ENCODE measurements at regions not wholly inside any gene's neighbourhood (a gene's known extent, or its start where the extent isn't known, plus 50 kb on each side); places are given as distances from the start of the nearest gene placed in this dataset.
"Not testable (repeated sequence)": the region's sequence is repeated elsewhere in the genome, so short reads cannot be mapped to it uniquely, and the experiment has no call there.

DNA sequence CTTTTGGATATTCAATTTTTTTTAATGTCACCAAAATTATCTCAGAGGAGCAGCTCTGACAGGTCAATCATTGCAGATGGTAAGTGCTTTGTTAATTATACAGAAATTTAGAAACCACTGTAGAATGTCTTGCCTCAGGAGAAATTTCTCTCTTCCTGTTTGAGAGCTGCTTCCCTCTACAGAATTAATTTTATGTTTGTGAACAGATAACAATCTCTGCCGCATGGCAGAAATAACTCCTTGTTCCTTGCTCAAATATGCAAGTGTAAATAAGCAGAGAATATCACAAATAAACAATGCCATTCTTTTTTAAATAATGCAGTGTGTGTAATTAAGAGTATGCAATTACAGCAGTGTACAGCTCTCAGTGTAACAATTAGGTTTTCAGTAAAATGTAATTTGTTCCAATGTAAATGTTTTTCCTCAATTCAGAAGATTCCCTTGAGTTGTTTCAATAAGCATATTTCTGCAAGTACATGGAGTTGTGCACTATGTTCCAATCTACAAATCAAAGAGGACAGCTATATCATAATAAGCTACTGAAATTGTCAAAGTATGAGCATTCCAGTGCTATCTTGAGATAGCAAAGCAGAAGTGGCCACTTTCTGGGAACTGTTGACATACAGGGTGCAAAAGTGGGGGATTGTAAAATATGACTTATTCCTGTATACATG, 1012.8 kb downstream of the MAT2B start:
- Histone ChIP-seq H3K9me2 (replicated peaks; ENCODE audit: insufficient read depth, low read length) (no peaks in the 10 kb centered on the region), H4K20me1 (ENCODE audit: low read depth, low read length) (no peaks in the 10 kb centered on the region), H3K9me3 (ENCODE audit: insufficient read depth, low read length) (no peaks in the 10 kb centered on the region), H3K36me3 (ENCODE audit: low read length) (no peaks in the 10 kb centered on the region), H3K4me3 (ENCODE audit: insufficient read depth, low read length, poor library complexity, severe bottlenecking) (no peak overlapping the region), H3K27ac (ENCODE audit: low read depth, low read length) (no peak overlapping the region), H3K27me3 (ENCODE audit: low read length) (no peaks in the 10 kb centered on the region), H3F3A (ENCODE audit: insufficient read depth) (no peaks in the 10 kb centered on the region), H2AFZ (ENCODE audit: low read depth, low read length, severe bottlenecking) (no peak overlapping the region), H3K79me2 (ENCODE audit: insufficient read depth, low read length) (no peaks in the 10 kb centered on the region), H3K9ac (ENCODE audit: low read length) (no peak overlapping the region), H3K4me2 (ENCODE audit: low read depth, low read length, poor library complexity, severe bottlenecking) (no peak overlapping the region)
- TF ChIP-seq, protein P1, sequence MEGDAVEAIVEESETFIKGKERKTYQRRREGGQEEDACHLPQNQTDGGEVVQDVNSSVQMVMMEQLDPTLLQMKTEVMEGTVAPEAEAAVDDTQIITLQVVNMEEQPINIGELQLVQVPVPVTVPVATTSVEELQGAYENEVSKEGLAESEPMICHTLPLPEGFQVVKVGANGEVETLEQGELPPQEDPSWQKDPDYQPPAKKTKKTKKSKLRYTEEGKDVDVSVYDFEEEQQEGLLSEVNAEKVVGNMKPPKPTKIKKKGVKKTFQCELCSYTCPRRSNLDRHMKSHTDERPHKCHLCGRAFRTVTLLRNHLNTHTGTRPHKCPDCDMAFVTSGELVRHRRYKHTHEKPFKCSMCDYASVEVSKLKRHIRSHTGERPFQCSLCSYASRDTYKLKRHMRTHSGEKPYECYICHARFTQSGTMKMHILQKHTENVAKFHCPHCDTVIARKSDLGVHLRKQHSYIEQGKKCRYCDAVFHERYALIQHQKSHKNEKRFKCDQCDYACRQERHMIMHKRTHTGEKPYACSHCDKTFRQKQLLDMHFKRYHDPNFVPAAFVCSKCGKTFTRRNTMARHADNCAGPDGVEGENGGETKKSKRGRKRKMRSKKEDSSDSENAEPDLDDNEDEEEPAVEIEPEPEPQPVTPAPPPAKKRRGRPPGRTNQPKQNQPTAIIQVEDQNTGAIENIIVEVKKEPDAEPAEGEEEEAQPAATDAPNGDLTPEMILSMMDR (IDR thresholded peaks at IDR 0.05; ENCODE audit: insufficient read depth, low read length, poor library complexity, severe bottlenecking), result no peak
- no peak for TF ChIP-seq EZH2phosphoT487 (conservative IDR thresholded peaks at IDR 0.05; ENCODE audit: low read length)

DNA sequence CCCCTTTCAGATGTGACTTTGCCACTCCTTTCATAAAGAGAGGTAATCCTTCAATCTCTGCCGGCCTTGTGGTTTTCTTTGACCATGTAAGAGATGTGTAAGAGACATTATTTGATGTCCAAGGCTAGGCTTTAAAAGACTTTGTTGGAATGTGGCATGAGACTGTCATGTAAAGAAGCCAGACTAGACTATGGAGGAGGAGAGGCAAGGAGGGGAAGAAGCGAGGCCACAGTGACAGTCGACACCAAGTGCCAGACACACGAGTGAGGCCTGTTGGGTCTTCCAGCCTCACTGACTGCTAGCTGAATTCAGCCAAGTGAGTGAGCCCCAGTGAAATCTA, 1013.3 kb downstream of the MAT2B start:
- H3K9me3 ChIP-seq (ENCODE audit: insufficient read depth, low read length), result no peaks in the 10 kb centered on the region
- no peak overlapping the region for H2AFZ ChIP-seq (ENCODE audit: low read depth, low read length, severe bottlenecking)
- H3K36me3 ChIP-seq (ENCODE audit: low read length), result no peaks in the 10 kb centered on the region
- no peaks in the 10 kb centered on the region for H4K20me1 ChIP-seq (ENCODE audit: low read depth, low read length)
- no peaks in the 10 kb centered on the region for H3K79me2 ChIP-seq (ENCODE audit: insufficient read depth, low read length)
- no peaks in the 10 kb centered on the region for H3F3A ChIP-seq (ENCODE audit: insufficient read depth)
- H3K9me2 ChIP-seq (replicated peaks; ENCODE audit: insufficient read depth, low read length), result no peaks in the 10 kb centered on the region
- no peak for TF ChIP-seq EZH2phosphoT487 (conservative IDR thresholded peaks at IDR 0.05; ENCODE audit: low read length)
- TF ChIP-seq, protein P1 (IDR thresholded peaks at IDR 0.05; ENCODE audit: insufficient read depth, low read length, poor library complexity, severe bottlenecking), result no peak
- no peaks in the 10 kb centered on the region for H3K27me3 ChIP-seq (ENCODE audit: low read length)
- no peak overlapping the region for H3K4me3 ChIP-seq (ENCODE audit: insufficient read depth, low read length, poor library complexity, severe bottlenecking)
- no peak overlapping the region for H3K4me2 ChIP-seq (ENCODE audit: low read depth, low read length, poor library complexity, severe bottlenecking)
- H3K9ac ChIP-seq (ENCODE audit: low read length), result no peak overlapping the region
- H3K27ac ChIP-seq (ENCODE audit: low read depth, low read length), result no peak overlapping the region

DNA sequence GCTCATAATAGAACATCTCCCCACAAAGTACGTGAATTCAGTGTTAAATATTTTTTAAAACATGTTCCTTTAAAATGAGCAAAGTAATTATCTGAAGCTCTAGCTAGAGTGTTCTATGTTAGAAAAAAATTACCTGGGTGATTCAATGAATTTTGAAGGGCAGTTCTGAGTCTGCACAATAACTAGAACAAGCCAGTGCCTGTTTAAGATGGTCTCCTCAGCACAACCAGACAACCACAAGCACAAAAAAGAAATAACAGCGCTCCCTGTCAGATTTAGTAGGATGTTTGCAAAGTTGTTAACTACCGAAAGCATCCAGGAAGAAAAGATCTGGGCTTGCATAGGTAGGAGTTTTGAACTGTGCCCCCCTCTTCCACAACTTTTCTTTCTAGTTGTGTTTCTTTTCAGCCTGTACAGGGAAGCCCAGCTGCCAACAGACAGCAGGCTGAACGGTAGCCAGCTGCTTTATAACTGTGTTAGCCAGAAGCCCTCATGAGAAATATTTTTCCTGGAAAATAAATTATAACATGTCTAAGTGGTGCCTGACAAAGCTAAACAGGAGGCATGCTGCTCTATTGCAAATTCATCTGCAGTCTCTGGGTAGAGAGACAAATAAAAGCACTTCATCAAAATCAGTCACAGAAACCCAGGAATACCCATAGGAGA, 1026.9 kb downstream of the MAT2B start:
- Histone ChIP-seq H3K9me2 (replicated peaks; ENCODE audit: insufficient read depth, low read length) (no peaks in the 10 kb centered on the region), H2AFZ (ENCODE audit: low read depth, low read length, severe bottlenecking) (no peak overlapping the region)
- TF ChIP-seq EZH2phosphoT487 (conservative IDR thresholded peaks at IDR 0.05; ENCODE audit: low read length), result no peak
- TF ChIP-seq, protein P1 (IDR thresholded peaks at IDR 0.05; ENCODE audit: insufficient read depth, low read length, poor library complexity, severe bottlenecking), result no peak

DNA sequence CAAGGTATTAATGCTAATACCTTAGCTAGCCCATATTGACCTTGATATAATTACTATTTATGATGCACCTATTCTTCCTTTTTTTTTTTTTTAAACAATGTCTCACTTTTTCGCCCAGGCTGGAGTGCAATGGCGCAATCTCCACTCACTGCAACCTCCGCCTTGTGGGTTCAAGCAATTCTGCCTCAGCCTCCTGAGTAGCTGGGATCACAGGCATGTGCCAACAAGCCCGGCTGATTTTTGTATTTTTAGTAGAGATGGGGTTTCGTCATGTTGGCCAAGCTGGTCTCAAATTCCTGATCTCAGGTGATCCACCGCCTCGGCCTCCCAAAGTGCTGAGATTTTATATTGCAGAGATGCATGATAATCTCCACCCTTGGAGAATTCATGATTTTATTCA, 1028.0 kb downstream of the MAT2B start:
- H3K9me3 ChIP-seq (ENCODE audit: insufficient read depth, low read length); H3K4me3 ChIP-seq (ENCODE audit: insufficient read depth, low read length, poor library complexity, severe bottlenecking); H3K27ac ChIP-seq (ENCODE audit: low read depth, low read length); H2AFZ ChIP-seq (ENCODE audit: low read depth, low read length, severe bottlenecking); H3K4me2 ChIP-seq (ENCODE audit: low read depth, low read length, poor library complexity, severe bottlenecking); H3F3A ChIP-seq (ENCODE audit: insufficient read depth); H3K36me3 ChIP-seq (ENCODE audit: low read length); H3K9ac ChIP-seq (ENCODE audit: low read length); H3K9me2 ChIP-seq (replicated peaks; ENCODE audit: insufficient read depth, low read length); H4K20me1 ChIP-seq (ENCODE audit: low read depth, low read length); H3K79me2 ChIP-seq (ENCODE audit: insufficient read depth, low read length); H3K27me3 ChIP-seq (ENCODE audit: low read length): not testable (repeated sequence)

More for the DNA sequence above, 1026.9 kb downstream of the MAT2B start:
- Histone ChIP-seq H3K9me3 (ENCODE audit: insufficient read depth, low read length) (no peaks in the 10 kb centered on the region), H3K4me3 (ENCODE audit: insufficient read depth, low read length, poor library complexity, severe bottlenecking) (no peak overlapping the region), H3K4me2 (ENCODE audit: low read depth, low read length, poor library complexity, severe bottlenecking) (no peak overlapping the region), H3K9ac (ENCODE audit: low read length) (no peak overlapping the region), H3K27ac (ENCODE audit: low read depth, low read length) (no peak overlapping the region), H3F3A (ENCODE audit: insufficient read depth) (no peaks in the 10 kb centered on the region), H3K27me3 (ENCODE audit: low read length) (no peaks in the 10 kb centered on the region), H4K20me1 (ENCODE audit: low read depth, low read length) (no peaks in the 10 kb centered on the region), H3K79me2 (ENCODE audit: insufficient read depth, low read length) (no peaks in the 10 kb centered on the region), H3K36me3 (ENCODE audit: low read length) (no peaks in the 10 kb centered on the region)

Data from SU-DHL-6 (cell line).